ENCODE measurements at regions not wholly inside any gene's neighbourhood (a gene's known extent, or its start where the extent isn't known, plus 50 kb on each side); places are given as distances from the start of the nearest gene placed in this dataset.

GRCh38 chr9:108139900-108140299 is 650.3 kb upstream of the KLF4 start:
- no peak for DNase-seq
- H3K4me3 Mint-ChIP-seq (ENCODE audit: low read depth, unreplicated experiment): no peak overlapping the region
- CTCF ChIA-PET: no interaction called here
- H3K27ac Mint-ChIP-seq (ENCODE audit: unreplicated experiment): no peak overlapping the region
- TF ChIP-seq CTCF (IDR thresholded peaks at IDR 0.05; ENCODE audit: unreplicated experiment): no peak
- intact Hi-C loops (cut with micrococcal nuclease; ENCODE audit: unreplicated experiment): no loop called here
- peaks cover 2% of the 10 kb centered on the region for H3K9me3 Mint-ChIP-seq (ENCODE audit: low read depth, unreplicated experiment)
- no peaks in the 10 kb centered on the region for H3K4me1 Mint-ChIP-seq (ENCODE audit: low read depth, unreplicated experiment)
- no peaks in the 10 kb centered on the region for H3K36me3 Mint-ChIP-seq (ENCODE audit: insufficient read depth, unreplicated experiment)
- H3K27me3 Mint-ChIP-seq (ENCODE audit: unreplicated experiment): peaks cover 13% of the 10 kb centered on the region
- no TSS peak for BruUV-seq (replicated peaks)

- H3K9me3 Mint-ChIP-seq (ENCODE audit: low read depth, unreplicated experiment): peaks cover 2% of the 10 kb centered on the region
- no peak overlapping the region for H3K27ac Mint-ChIP-seq (ENCODE audit: unreplicated experiment)
- no peak overlapping the region for H3K4me3 Mint-ChIP-seq (ENCODE audit: low read depth, unreplicated experiment)
- no peaks in the 10 kb centered on the region for H3K36me3 Mint-ChIP-seq (ENCODE audit: insufficient read depth, unreplicated experiment)
- H3K27me3 Mint-ChIP-seq (ENCODE audit: unreplicated experiment): peaks cover 13% of the 10 kb centered on the region
- CTCF ChIA-PET: no interaction called here
- no peak for TF ChIP-seq CTCF (IDR thresholded peaks at IDR 0.05; ENCODE audit: unreplicated experiment)
- no peak for DNase-seq
- intact Hi-C loops (cut with micrococcal nuclease; ENCODE audit: unreplicated experiment): no loop called here
- H3K4me1 Mint-ChIP-seq (ENCODE audit: low read depth, unreplicated experiment): no peaks in the 10 kb centered on the region
- BruUV-seq (replicated peaks): no TSS peak
These were observed 648.9 kb upstream of the KLF4 start for GRCh38 chr9:108138516-108138915.

- no peak overlapping the region for H3K4me3 Mint-ChIP-seq (ENCODE audit: low read depth, unreplicated experiment)
- peaks cover 13% of the 10 kb centered on the region for H3K27me3 Mint-ChIP-seq (ENCODE audit: unreplicated experiment)
- intact Hi-C loops (cut with micrococcal nuclease; ENCODE audit: unreplicated experiment): no loop called here
- TF ChIP-seq CTCF (IDR thresholded peaks at IDR 0.05; ENCODE audit: unreplicated experiment): no peak
- no peaks in the 10 kb centered on the region for H3K4me1 Mint-ChIP-seq (ENCODE audit: low read depth, unreplicated experiment)
- CTCF ChIA-PET: no interaction called here
- no peak overlapping the region for H3K27ac Mint-ChIP-seq (ENCODE audit: unreplicated experiment)
- no TSS peak for BruUV-seq (replicated peaks)
- peaks cover 2% of the 10 kb centered on the region for H3K9me3 Mint-ChIP-seq (ENCODE audit: low read depth, unreplicated experiment)
- DNase-seq: no peak
- no peaks in the 10 kb centered on the region for H3K36me3 Mint-ChIP-seq (ENCODE audit: insufficient read depth, unreplicated experiment)
These were observed 647.1 kb upstream of the KLF4 start for GRCh38 chr9:108136656-108137055.

- intact Hi-C loops (cut with micrococcal nuclease; ENCODE audit: unreplicated experiment): no loop called here
- TF ChIP-seq CTCF (IDR thresholded peaks at IDR 0.05; ENCODE audit: unreplicated experiment): no peak
- Mint-ChIP-seq H3K4me1 (ENCODE audit: low read depth, unreplicated experiment) (no peaks in the 10 kb centered on the region), H3K36me3 (ENCODE audit: insufficient read depth, unreplicated experiment) (no peaks in the 10 kb centered on the region), H3K4me3 (ENCODE audit: low read depth, unreplicated experiment) (no peak overlapping the region), H3K27me3 (ENCODE audit: unreplicated experiment) (peaks cover 13% of the 10 kb centered on the region), H3K27ac (ENCODE audit: unreplicated experiment) (no peak overlapping the region), H3K9me3 (ENCODE audit: low read depth, unreplicated experiment) (no peaks in the 10 kb centered on the region)
- no TSS peak for BruUV-seq (replicated peaks)
- CTCF ChIA-PET: no interaction called here
- no peak for DNase-seq
These were observed 645.0 kb upstream of the KLF4 start for GRCh38 chr9:108134486-108135128.
